Stimulated activated CD8-positive, alpha-beta memory T cell treated with anti-CD3 and anti-CD28 coated beads, Interleukin-2, amount 100 ng/mL, for 1 hour (primary cell): ENCODE measurements at regions not wholly inside any gene's neighbourhood (a gene's known extent, or its start where the extent isn't known, plus 50 kb on each side); places are given as distances from the start of the nearest gene placed in this dataset.

Experiments used
- DNase-seq, 2 donors: peaks; one replicate each; pipeline ENCODE4 v3.0.0-alpha.2; 2020; ENCODE audit warnings: low read depth in 2 of 2

DNA sequence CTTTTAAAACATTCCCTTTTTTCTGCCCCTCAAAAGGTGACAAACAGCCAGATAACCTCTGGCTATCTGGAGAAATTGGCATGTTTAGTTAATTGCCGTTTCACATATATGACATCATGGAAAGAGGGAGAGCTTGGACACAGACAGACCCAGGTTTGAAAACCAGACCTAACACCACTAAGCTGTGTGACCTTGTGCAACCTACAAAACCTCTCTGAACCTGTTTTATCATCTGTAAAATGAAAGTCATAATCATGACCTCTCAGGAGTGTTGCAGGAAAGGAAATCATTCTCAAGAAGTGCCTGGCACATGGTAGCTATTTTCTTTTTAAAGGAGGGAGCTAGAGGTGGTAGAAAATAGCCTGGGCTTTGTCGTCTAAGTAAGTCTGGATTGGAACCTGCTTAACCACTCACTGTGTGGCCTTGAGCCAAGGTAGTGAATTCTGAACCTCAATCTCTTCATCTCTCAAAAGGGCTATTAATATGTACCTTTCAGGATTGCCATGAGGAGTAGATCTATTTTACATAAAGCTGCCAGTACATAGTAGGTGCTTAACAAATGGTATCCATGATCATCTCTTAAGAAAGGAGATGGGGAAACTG, 363.5 kb downstream of the BCOR start:
- no peak for DNase-seq

DNA sequence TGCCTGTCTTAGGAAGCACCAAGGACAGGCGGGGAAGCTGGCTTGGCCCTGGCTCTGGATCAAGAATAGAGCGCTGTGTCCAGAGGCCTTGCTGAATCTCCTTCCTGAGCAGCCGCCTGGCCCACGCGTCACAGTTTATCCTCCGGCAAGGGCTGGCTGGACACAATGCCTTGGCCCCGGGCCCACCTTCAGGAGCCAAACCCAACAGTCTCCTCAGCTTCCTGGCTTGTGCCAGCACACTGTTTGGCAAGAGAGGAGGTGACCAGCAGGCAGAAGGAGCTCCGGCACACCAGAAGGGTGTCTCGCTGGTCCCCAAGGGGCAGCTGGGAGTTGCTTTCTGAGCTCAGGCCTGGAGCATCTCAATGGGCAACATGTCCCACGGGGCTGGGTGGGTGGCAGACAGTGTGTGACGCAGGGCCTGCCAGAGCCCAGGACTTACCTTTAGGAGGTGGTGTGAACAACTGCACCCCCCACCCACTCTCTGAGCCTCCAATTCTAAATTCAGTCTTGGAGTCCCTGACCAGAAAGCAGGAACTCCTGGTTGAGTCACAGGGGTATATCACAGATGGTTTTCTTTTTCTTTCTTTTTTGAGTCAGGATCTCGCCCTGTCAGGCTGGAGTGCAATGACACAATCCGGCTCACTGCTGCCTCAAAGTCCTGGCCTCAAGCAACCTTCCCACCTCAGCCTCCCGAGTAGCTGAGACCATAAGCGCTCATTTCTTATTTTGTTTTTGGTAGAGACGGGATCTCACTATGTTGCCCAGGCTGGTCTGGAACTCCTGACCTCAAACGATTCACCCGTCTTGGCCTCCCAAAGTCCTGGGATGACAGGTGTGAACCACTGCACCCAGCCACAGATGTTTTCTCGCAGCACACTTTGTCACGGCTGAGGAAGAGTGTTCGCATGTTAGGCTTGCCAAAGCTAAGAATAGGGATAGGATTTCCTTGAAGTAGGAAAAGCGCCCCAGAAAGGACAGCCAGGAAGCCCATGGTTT, 361.2 kb downstream of the BCOR start:
- no peak for DNase-seq

DNA sequence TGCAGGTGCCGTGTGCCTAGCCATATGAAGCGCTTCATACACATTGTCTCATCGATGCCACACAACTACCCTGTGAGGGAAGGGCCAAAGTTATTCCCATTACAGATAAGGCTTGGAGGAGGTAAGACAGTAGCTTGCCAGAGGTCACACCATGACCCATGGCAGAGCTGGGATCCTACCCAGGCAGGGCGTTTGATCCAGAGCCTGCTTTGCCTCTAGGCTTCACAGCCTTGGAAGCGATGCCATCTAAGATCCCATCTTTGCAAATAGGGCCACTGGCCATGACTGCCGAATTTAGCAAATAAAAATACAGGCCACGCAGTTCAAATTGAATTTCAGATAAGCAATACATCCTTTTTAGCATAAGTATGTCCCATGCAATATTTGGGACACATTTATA, 358.2 kb downstream of the BCOR start:
- no peak for DNase-seq

DNA sequence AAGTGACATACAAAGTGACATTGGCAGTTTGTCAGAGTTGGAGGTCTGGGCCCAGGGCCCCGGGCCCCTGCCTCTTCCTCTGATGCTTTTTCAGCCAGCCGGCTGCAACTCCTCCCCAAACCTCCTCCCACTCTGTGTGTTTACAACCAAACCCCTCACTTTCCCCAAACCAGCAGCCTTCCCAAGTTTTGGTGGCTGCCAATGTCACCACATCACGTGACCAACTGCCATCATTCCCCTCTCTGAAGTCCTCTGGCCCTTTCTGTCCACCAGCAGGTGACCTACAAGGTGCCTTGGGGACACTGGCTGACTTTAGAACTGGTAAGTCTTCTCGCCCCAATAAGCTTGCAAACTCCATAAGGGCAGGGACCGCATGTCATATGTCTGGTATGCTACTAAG, 357.7 kb downstream of the BCOR start:
- DNase-seq: no peak

DNA sequence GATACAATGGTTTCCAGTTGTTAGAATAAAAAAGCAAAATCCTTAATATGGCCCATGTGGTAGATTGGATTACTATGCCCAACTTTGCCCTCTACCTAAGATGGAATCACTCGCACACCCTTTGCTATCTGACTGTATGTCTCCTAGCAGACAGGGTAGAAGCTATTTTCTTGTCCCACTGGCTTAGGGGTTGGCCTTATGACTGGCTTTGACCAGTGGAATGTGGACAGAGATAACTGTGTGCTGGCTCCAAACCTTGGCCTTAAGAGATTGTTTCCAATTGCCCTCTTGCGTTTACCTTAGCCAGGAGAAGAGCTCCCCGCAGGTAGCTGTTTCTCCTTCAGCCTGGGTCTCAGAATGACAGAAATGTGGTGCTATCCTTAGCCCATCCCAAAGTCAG, 355.9 kb downstream of the BCOR start:
- DNase-seq: no peak

DNA sequence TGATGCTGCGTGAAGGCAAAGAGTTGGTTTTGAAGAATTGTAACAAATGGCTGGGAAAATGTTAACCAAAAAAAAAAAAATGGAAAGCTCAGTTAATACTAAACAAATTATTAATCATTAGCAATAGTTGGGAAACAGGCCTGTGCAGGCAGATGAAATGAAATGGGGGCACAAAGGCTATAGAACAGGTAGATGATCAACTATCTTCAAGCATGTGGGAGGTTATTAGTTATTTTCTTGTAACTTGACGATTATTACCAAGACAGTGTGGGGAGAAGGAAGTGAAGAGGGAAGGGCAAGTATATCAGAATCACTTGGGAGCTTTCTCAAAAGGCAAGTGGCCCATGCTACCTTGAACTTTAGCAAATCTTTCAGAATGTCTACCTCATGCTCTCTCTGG, 351.9 kb downstream of the BCOR start:
- DNase-seq: no peak

DNA sequence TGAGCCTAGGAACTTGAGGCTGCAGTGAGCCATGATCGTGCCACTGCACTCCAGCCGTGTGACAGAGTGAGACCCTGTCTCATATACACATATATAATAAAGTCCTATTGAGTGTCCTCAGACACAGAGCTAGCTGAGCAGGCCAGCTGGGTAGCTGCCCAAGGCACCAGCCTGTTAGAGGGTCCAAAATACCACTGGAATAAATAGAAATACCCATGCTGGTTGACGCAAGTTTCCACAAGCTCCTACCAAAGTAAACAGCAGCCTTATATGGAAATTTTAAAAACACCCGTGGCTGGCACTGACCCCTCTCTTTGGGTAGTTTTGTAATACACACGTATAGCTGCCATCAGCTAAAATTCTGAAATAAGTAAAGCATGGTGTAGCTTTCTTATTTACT, 348.6 kb downstream of the BCOR start:
- no peak for DNase-seq

DNA sequence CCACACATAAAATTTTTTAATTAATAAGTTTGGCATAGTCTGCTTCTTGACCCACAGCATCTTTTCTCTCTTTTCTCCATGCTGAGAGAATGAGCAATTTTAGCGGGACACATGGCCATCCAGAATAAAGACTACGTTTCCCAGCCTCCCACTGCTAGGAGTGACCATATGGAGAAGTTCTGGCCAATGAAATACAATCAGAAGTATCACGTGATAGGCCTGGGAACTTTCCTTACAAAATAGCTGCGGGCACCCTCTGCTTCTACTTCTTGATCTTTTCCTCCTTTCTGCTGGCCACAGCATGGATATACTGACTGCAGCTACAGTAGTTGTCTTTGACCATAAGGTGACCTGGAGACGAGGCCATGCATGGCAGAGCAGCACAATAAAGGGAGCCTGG, 348.0 kb downstream of the BCOR start:
- DNase-seq: no peak

DNA sequence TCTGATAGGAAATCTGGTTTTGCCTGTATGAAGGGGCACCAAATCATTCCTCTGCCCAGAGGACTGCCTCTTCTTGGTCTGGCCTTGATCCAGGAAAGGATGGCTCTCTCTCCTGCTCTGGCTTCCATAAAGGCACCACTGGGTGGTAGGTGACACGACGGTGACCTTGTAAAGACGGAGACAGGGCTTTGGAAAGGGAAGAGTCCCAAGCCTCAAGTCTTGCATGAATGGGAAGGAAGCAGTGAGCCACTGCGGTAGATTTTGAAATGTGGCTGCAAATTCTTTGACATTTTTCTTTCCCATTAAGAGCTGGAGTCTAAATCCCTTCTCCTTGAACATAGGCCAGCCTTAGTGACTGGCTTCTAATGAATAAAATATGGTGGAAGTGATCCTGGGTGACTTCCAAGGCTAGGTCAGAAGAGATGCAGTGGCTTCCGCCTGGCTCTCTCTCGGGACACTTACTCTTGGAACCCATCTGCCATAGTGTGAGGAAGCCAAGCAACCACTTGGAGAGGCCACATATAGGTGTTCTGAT, 347.4 kb downstream of the BCOR start:
- DNase-seq: no peak

DNA sequence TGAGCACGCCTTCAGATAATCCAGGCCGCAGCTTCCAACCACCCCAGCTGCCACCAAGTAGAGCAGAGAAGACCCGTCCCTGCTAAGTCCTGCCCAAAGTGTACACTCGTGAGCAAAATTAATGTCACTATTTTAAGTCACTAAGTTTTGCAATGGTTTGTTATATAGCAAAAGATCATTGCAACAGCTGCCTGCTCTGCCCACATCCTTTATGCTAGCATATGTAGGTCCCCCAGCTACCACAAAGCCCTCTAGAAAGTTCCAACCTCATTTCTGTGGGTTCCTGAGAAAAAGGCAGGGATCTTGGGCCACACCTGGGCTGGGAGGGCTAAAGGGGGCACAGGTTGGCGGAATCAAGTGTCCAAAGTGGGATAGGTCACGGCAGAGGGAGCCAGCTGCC, 346.9 kb downstream of the BCOR start:
- no peak for DNase-seq

DNA sequence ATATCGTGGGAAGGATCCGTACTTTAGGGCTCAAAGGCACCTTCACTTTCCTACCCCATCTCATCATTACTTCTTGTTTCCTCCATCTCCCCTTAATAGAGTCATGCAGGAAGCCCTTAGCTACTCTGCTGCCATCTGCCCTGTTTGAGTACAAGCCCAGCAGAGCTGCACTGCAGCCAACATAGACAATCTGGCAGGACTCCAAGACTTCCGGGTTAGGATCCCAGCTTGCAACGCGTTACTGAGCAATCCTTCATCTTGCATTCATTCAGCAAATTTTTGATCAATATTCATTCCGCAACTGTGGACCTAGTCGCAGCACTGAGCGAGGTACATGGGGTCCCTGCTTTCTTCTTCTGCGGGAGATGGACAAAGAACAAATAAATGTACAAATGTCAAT, 344.9 kb downstream of the BCOR start:
- no peak for DNase-seq

DNA sequence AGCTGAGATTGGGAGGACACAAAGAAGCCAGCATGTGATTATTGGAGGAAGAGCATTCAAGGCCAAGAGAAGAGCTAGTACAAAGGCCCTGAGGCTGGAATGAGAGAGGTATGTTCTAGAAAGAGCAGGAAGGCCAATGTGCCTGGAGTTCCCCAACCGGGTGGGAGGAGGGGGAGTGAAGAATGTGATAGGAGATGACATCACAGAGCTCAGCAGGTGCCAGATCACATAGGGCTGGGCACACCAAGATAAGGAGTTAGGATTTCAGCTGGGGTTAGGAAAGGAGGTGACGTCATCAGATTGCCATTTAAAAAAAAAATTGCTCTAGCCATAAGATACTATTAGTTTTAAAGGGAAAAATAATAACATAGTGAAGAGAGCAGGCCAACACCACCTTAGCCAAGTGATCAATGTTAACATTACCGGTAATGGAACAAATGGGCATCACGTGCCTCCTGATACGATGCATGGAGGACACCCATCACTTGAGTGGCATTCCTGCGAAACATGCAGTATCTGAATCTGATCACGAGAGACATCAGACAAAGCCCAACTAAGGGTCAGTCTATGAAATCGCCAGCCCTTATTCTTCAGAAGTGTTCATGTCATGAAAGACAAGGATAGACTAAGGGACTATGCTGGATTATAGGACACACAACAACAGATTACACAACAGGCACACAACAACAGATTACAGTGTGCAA, 344.3 kb downstream of the BCOR start:
- DNase-seq: no peak

DNA sequence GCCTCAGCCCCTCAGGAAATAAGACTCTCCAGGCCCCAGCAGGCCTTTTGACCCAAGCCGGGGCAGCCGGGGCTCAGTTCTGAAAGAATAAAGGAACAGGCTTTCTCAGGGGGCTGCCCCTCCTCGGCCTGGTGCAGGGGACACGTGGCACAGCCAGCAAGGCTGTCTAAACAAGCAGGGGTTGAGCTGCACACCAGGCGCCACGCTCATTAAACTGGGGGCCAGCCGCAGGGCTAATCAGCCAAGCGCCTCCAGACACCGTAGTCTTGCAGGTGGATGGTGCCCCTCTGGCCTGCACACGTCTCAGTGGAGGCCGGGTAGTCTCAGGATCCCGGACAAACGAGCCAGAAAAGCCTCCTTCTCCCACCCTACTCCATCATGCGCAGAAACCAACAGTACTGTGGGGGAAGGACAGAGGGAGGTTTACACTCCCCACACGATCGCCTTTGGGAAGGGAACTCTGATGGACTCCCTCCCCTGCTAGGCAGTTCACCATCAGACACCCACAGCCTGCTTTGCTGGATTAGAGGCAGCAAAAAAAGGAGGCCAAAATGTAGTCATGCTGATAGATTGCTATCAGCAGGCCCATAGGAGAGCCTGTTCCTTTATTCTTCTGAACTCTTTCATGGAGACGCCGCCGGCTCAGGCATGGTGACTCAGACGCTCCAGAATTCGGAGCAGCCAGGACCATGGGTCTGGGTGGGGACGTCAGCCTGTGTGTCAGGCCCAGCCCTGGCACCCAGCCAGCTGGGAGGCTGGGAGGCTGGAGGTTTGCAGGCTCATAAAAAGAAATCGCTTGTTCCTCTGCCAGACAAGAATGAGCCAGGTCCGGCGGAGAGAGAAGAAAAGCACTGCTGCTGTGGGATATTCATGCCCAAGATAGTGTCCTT, 342.4 kb downstream of the BCOR start:
- DNase-seq: no peak

DNA sequence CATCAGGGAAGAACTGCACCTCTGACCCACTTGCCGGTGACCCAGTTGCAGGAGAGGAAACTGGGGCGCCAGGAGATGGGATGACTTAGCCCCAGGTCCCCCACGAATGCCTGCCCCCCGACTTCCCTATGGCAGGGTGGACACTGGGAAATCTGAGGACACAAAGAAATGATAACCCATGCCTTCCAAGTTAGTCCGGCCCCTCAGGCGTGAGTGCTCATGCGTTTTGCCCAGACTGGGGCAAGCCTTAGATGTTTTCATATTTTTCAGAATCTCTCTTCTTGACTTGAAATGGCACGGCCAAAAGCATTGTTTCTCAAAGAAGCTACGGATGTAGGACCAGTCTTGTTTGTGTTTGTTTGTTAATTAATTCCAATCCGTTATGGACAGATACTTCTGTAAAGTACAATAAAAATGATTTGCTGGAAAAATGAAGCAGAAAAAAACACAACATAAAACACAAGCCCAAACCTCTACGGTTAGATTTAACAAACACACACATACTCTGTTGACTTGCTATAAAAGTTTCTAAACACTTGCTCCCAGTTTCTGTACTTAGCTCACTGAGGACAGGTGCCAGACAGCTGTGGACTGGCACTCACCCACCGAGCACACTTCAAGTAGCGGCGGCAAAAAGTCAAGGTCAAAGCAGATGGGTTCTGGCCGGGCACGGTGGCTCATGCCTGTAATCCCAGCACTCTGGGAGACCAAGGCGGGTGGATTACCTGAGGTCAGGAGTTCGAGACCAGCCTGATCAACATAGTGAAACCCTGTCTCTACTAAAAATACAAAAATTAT, 341.5 kb downstream of the BCOR start:
- DNase-seq: no peak

DNA sequence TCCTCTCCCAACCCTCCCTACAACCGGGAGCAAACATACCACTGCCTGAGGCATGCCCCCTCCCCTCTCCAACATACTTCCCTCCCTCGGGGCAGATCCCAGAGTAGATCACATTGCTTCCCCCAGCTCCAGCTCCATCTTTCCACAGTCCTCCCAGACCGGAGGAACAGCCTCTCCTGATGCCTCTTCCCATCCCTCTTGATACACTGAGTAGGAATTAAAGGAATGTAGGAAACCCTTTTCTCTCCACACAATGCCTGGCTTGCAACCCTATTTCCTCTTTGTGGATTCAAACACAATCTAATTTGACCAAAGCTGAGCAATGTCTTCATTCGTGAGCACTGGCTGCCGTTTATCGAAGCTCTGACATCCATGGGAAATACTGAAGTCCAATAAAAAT, 339.8 kb downstream of the BCOR start:
- no peak for DNase-seq

DNA sequence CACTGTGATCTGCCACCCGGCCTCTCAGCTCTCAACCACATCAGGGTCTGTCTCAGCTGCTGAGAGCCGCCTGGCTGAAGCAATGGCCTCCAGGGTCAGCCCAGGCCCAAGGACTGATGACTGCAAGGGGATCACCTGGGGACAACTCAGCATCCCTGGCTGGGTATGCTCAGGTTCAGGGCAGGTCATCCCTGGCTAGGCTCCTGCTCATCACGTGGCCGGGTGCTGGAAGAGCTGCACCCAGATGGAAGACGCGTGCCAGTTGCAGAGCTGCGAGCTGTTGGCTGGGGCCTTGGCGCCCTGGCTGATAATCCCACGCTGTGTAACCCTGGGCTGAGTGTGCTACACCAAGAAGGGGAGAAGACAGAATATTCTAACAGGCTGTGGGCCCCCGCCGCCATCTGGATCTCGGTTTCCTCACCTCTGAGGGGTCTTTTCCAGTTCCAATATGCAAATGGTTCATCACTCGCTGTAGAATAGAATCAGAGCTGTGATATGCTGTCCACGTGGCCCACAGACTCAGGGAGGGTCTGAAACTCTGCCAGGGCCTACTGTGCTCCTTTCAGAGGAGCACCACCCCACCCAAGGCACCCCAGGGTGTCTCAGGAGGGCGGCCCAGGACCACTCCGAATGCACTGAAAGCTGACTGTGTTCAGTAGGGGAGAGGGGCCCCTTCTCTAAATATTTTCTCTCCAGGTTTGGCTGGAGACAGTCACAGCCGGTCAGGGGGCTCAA, 338.8 kb downstream of the BCOR start:
- no peak for DNase-seq

DNA sequence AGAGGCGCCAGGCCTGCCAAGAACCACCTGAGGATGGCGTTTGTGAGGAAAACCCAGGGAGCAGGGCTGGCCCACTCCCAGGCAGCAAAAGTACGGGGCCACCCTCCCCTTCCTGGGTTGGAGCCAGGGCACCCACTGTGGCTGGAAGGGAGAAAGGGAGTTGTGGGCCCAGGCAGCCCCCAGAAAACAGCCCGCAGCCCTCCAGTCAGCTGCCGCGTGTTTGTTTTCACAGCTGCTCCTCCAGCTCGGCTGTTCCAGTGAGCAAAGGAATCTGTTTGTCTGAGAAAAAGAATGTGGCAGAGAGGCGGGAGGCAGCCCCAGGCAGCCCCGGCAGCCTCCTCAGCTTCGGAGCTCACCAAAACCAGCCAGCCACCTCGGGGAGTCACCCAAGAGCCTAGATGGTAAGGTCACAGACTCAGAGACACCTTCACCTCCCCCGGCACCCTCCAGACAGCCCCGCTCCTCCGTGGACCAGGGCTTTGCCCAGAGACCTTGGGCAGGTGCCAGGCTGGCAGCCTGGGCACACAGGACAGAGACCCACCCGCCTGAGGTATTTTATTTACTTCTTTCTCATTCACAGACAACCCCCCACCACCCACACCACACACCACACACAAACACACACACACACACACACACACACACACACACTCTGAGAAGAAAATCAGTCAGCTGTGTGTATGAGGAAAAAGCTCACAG, 338.1 kb downstream of the BCOR start:
- DNase-seq: no peak

DNA sequence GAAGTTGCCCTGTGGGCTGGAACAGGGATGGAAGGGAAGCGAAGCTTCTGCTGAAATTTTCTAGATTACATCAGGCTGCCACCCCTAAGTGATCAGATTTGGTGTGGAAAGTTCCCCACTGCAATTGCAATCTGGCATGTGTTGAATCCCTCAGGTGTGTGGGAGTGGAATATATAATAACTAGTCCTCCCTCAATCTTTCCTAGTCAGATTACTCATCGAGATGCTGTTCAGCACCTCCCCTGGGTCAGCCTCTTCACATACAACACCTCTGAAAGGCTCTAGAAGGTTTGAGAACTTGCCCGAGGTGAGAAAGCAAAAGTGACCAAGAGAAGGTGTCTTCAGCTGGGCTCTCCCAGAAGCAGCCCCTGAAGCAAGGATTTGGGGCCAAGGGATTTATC, 336.8 kb downstream of the BCOR start:
- DNase-seq: no peak

DNA sequence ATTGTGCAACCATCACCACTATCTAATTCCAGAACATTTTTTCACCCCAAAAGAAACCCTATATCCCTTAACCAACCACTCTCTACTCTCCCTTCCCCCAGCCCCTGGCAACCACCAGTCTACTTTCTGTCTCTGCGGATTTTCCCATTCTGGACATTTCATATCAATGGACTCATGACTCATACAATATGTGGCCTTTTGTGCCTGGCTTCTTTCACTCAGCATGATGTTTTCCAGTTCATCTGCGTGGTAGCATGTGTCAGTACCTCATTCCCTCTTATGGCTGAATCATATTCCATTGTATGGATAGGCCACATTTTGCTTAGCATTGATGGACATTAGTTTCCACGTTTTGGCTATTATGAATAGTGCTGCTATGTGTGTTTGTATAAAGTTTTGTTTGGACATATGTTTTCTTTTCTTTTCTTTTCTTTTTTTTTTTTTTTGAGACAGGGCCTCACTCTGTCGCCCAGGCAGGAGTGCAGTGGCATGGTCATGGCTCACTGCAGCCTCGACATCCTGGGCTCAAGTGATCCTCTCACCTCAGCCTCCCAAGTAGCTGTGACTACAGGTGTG, 335.4 kb downstream of the BCOR start:
- DNase-seq: no peak
